Fibroblast of pulmonary artery (primary cell): ENCODE measurements at regions not wholly inside any gene's neighbourhood (a gene's known extent, or its start where the extent isn't known, plus 50 kb on each side); places are given as distances from the start of the nearest gene placed in this dataset.

Experiments used
- DNase-seq: peaks from one replicate; pipeline ENCODE4 v3.0.0-alpha.2; 2010; ENCODE audit warnings: low read depth
- H3K4me3 ChIP-seq: replicated peaks from 2 replicates; pipeline ENCODE4 v1.5.1; 2011; ENCODE audit warnings: low read depth, mild to moderate bottlenecking, control low read depth, low read length, moderate library complexity
- CTCF ChIP-seq: IDR thresholded peaks from 2 replicates; pipeline ENCODE4 v1.5.1; 2011; ENCODE audit warnings: mild to moderate bottlenecking, control low read depth, low read length, inconsistent platforms; ENCODE audit errors: missing control alignments

- TF ChIP-seq CTCF = no peak
- DNase-seq = no peak
- no peak overlapping the region for H3K4me3 ChIP-seq
Measured at GRCh38 chr5:53825926-53826325, 265.5 kb downstream of the NDUFS4 start.

GRCh38 chr5:53826504-53826903 is 266.1 kb downstream of the NDUFS4 start:
- no peak for DNase-seq
- no peak for TF ChIP-seq CTCF
- H3K4me3 ChIP-seq = no peak overlapping the region

- H3K4me3 ChIP-seq = no peak overlapping the region
- no peak for DNase-seq
- no peak for TF ChIP-seq CTCF
Measured at GRCh38 chr5:53827211-53827651, 266.8 kb downstream of the NDUFS4 start.

- no peak overlapping the region for H3K4me3 ChIP-seq
- no peak for DNase-seq
Measured at GRCh38 chr5:53831496-53831895, 271.1 kb downstream of the NDUFS4 start.

More at GRCh38 chr5:53831496-53831895, 271.1 kb downstream of the NDUFS4 start:
- no peak for TF ChIP-seq CTCF
